Upper lobe of left lung (tissue), 4 donors: ENCODE measurements at regions not wholly inside any gene's neighbourhood (a gene's known extent, or its start where the extent isn't known, plus 50 kb on each side); places are given as distances from the start of the nearest gene placed in this dataset.

ENCODE experiments used
- CTCF ChIP-seq, 6 experiments: fragments of 450-650 bp in 4 of 6; fragments of 200-600 bp in 2 of 6; sonication (generic) in 2 of 6; IDR thresholded peaks; one replicate each; pipeline ENCODE4 v1.5.1; 2016 to 2019; ENCODE audit warnings: antibody characterized with exemption in 6 of 6
- POLR2A ChIP-seq, 4 donors: fragments of 450-650 bp; IDR thresholded peaks; one replicate each; pipeline ENCODE4 v1.5.1; 2016 to 2017; ENCODE audit warnings: antibody characterized with exemption in 4 of 4, mild to moderate bottlenecking in 2 of 4

DNA sequence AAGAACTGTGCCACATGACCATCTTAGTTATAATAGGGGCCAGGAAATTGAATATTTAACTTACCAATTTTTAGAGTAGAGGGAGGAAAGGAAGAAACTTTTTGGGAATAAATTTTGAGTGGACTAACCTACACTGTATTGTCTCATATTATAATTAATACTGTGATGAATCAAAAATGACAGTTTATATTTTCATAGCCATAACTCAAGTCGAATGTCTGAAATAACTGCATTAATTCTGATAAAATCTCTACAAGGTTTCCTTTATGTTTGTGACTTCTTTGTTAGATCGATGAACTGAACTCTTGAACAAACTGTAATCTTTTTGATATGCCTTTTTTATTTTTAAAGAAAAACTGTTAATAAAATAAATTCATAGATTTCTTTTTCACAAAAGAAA, 132.8 kb upstream of the DPH6 start:
- TF ChIP-seq CTCF (IDR thresholded peaks at IDR 0.05), result no peak
- TF ChIP-seq POLR2A (IDR thresholded peaks at IDR 0.05), result no peak
